Endothelial cell of umbilical vein (primary cell): ENCODE measurements at regions not wholly inside any gene's neighbourhood (a gene's known extent, or its start where the extent isn't known, plus 50 kb on each side); places are given as distances from the start of the nearest gene placed in this dataset.
"Not testable (repeated sequence)": the region's sequence is repeated elsewhere in the genome, so short reads cannot be mapped to it uniquely, and the experiment has no call there.

Experiments used
- BruUV-seq: library from RNA; stranded (reverse); fragments of 400-500 nt; replicated peaks from 2 replicates; lab custom pipeline; 2021; lab: Mats Ljungman, UMichigan
- CTCF ChIA-PET: fragments of 300-600, 350-600 bp; sonication (Branson Sonifier 250); formaldehyde crosslinking; loops from one replicate; lab custom pipeline; 2021; ENCODE audit warnings: antibody characterized with exemption, inconsistent platforms; lab: Charles Lee
- POLR2A ChIA-PET: fragments of 300-600, 350-600 bp; sonication (Branson Sonifier 250); formaldehyde crosslinking; loops from one replicate; lab custom pipeline; 2021; ENCODE audit warnings: antibody characterized with exemption, inconsistent platforms; lab: Charles Lee
- DNase-seq: peaks from one replicate; pipeline ENCODE4 v3.0.0-alpha.2; 2011; ENCODE audit warnings: low read depth, low spot score
- FAIRE-seq: peaks from 2 replicates; lab custom pipeline; 2011; peaks lifted over from hg19 to GRCh38; lab: Jason Lieb, UNC
- H2AFZ ChIP-seq: 2 replicates; pipeline ENCODE4 v1.6.0; 2012; ENCODE audit warnings: low read depth, low read length, control low read depth, inconsistent platforms
- H3K27ac ChIP-seq: 2 replicates; pipeline ENCODE4 v1.5.1; 2011; ENCODE audit warnings: low read depth, mild to moderate bottlenecking, control low read depth, low read length, moderate library complexity; ENCODE audit not compliant: insufficient read depth
- H3K27me3 ChIP-seq, 2 experiments: 2 replicates each; pipeline versions ENCODE4 v1.6.0 to v1.6.1; 2011; ENCODE audit warnings: low read length in 2 of 2, mixed read lengths in 1 of 2; ENCODE audit not compliant: control insufficient read depth in 2 of 2, insufficient read depth in 2 of 2
- H3K36me3 ChIP-seq, 2 experiments: 2 replicates in 1 of 2; 3 replicates in 1 of 2; pipeline ENCODE4 v1.5.1; 2011; ENCODE audit warnings: low read length in 2 of 2, mild to moderate bottlenecking in 1 of 2, moderate library complexity in 1 of 2; ENCODE audit not compliant: control insufficient read depth in 2 of 2, insufficient read depth in 2 of 2; ENCODE audit errors: extremely low read depth in 1 of 2
- H3K4me1 ChIP-seq: 3 replicates; pipeline ENCODE4 v1.5.1; 2011; ENCODE audit warnings: mild to moderate bottlenecking, low read length; ENCODE audit not compliant: control insufficient read depth, insufficient read depth; ENCODE audit errors: extremely low read depth
- H3K4me2 ChIP-seq: 2 replicates; pipeline ENCODE4 v1.6.1; 2011; ENCODE audit warnings: low read length, control low read depth, mixed read lengths; ENCODE audit not compliant: insufficient read depth
- H3K4me3 ChIP-seq, 3 experiments: fragments of 200-600 bp in 1 of 3; sonication (generic), shearing (Covaris generic) in 1 of 3; replicated peaks in 1 of 3; 2 replicates each; pipeline ENCODE4 v1.5.1; 2011 to 2016; ENCODE audit warnings: control low read depth in 3 of 3, low read length in 3 of 3, mild to moderate bottlenecking in 2 of 3, inconsistent platforms in 1 of 3, low read depth in 1 of 3, moderate library complexity in 1 of 3; ENCODE audit not compliant: insufficient read depth in 1 of 3
- H3K79me2 ChIP-seq: 2 replicates; pipeline ENCODE4 v1.6.0; 2012; ENCODE audit warnings: low read length, inconsistent platforms; ENCODE audit not compliant: control insufficient read depth, insufficient read depth
- H3K9ac ChIP-seq: replicated peaks from 2 replicates; pipeline ENCODE3; 2011; ENCODE audit warnings: low read length, control low read depth; ENCODE audit not compliant: insufficient read depth; ENCODE audit errors: extremely low read depth
- H3K9me1 ChIP-seq: replicated peaks from 3 replicates; pipeline ENCODE4 v1.6.0; 2011; ENCODE audit warnings: mild to moderate bottlenecking, low read length; ENCODE audit not compliant: control insufficient read depth, insufficient read depth; ENCODE audit errors: extremely low read depth
- H3K9me3 ChIP-seq: replicated peaks from 2 replicates; pipeline ENCODE4 v1.5.1; 2012; ENCODE audit warnings: low read length, inconsistent platforms; ENCODE audit not compliant: control insufficient read depth, insufficient read depth
- H4K20me1 ChIP-seq: replicated peaks from 2 replicates; pipeline ENCODE3; 2011; ENCODE audit warnings: mild to moderate bottlenecking, low read length; ENCODE audit not compliant: control insufficient read depth, insufficient read depth; ENCODE audit errors: extremely low read depth
- dilution Hi-C: fragments of 300-500 bp; cut with MboI; formaldehyde crosslinking; loops from one replicate; pipeline ENCODE4 v1.15.0; 2019; ENCODE audit warnings: low sequenced_read_pairs; ENCODE audit not compliant: extremely low pct_ligation_motif_present
- intact Hi-C: fragments of 100-400 bp; cut with micrococcal nuclease; formaldehyde crosslinking; loops from one replicate; pipeline ENCODE4 v1.10.0; 2022

GRCh38 chr1:206317878-206318514 lies 114.7 kb downstream of the SRGAP2 start:
- H3K4me2 ChIP-seq, H3K36me3 ChIP-seq, H3K79me2 ChIP-seq, H2AFZ ChIP-seq, POLR2A ChIA-PET, H3K4me3 ChIP-seq, FAIRE-seq, H3K4me1 ChIP-seq, BruUV-seq, H3K9ac ChIP-seq, CTCF ChIA-PET, H3K9me1 ChIP-seq, H3K27me3 ChIP-seq, dilution Hi-C loops, H3K9me3 ChIP-seq, H3K27ac ChIP-seq, H4K20me1 ChIP-seq, intact Hi-C loops: not testable (repeated sequence)
- DNase-seq = peak; percentile 4

- H3K27me3 ChIP-seq, dilution Hi-C loops, H4K20me1 ChIP-seq, BruUV-seq, H3K9ac ChIP-seq, H3K27ac ChIP-seq, H3K4me3 ChIP-seq, H3K79me2 ChIP-seq, H3K4me1 ChIP-seq, H2AFZ ChIP-seq, H3K9me3 ChIP-seq, DNase-seq, intact Hi-C loops, CTCF ChIA-PET, H3K4me2 ChIP-seq, H3K36me3 ChIP-seq, H3K9me1 ChIP-seq, POLR2A ChIA-PET: not testable (repeated sequence)
- peak; percentile 82 for FAIRE-seq
Observed at GRCh38 chr1:206320227-206320626, 116.9 kb downstream of the SRGAP2 start.

GRCh38 chr1:206326159-206326939 lies 123.0 kb downstream of the SRGAP2 start:
- H3K9me1 ChIP-seq, H3K27me3 ChIP-seq, H3K9ac ChIP-seq, H3K9me3 ChIP-seq, H3K4me1 ChIP-seq, H3K4me2 ChIP-seq, H2AFZ ChIP-seq, intact Hi-C loops, H3K27ac ChIP-seq, DNase-seq, H3K36me3 ChIP-seq, FAIRE-seq, H3K79me2 ChIP-seq, POLR2A ChIA-PET, BruUV-seq, H4K20me1 ChIP-seq, H3K4me3 ChIP-seq, CTCF ChIA-PET, dilution Hi-C loops: not testable (repeated sequence)

DNA sequence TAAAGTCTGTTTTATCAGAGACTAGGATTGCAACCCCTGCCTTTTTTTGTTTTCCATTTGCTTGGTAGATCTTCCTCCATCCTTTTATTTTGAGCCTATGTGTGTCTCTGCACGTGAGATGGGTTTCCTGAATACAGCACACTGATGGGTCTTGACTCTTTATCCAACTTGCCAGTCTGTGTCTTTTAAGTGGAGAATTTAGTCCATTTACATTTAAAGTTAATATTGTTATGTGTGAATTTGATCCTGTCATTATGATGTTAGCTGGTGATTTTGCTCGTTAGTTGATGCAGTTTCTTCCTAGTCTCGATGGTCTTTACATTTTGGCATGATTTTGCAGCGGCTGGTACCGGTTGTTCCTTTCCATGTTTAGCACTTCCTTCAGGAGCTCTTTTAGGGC lies 128.3 kb downstream of the SRGAP2 start:
- H3K27ac ChIP-seq, H3K79me2 ChIP-seq, H3K27me3 ChIP-seq, H3K9ac ChIP-seq, H3K4me3 ChIP-seq, CTCF ChIA-PET, H3K36me3 ChIP-seq, POLR2A ChIA-PET, H3K4me2 ChIP-seq, H2AFZ ChIP-seq, H4K20me1 ChIP-seq, H3K9me1 ChIP-seq, DNase-seq, FAIRE-seq, intact Hi-C loops, H3K4me1 ChIP-seq, BruUV-seq, H3K9me3 ChIP-seq, dilution Hi-C loops: not testable (repeated sequence)
